SU-DHL-6 (cell line): ENCODE measurements at regions not wholly inside any gene's neighbourhood (a gene's known extent, or its start where the extent isn't known, plus 50 kb on each side); places are given as distances from the start of the nearest gene placed in this dataset.

Source experiments
- CTCF ChIP-seq: fragments of 200-600 bp; sonication (generic); IDR thresholded peaks from one replicate; pipeline ENCODE4 v1.5.1; 2017; ENCODE audit warnings: antibody characterized with exemption, mild to moderate bottlenecking, low read length, moderate library complexity; ENCODE audit not compliant: insufficient read depth, poor library complexity, severe bottlenecking
- EZH2phosphoT487 ChIP-seq: fragments of 200-600 bp; sonication (generic), shearing (Covaris generic); conservative IDR thresholded peaks from 2 replicates; pipeline ENCODE4 v1.6.1; 2018; ENCODE audit warnings: mild to moderate bottlenecking, antibody characterized with exemption, low read length, moderate library complexity, mixed read lengths

- no peak for TF ChIP-seq CTCF
- no peak for TF ChIP-seq EZH2phosphoT487
Measured at GRCh38 chr6:153526479-153526878, 395.4 kb upstream of the RGS17 start.
